T-helper 1 cell (primary cell): ENCODE measurements at regions not wholly inside any gene's neighbourhood (a gene's known extent, or its start where the extent isn't known, plus 50 kb on each side); places are given as distances from the start of the nearest gene placed in this dataset.
"Not testable (repeated sequence)": the region's sequence is repeated elsewhere in the genome, so short reads cannot be mapped to it uniquely, and the experiment has no call there.

Source experiments
- DNase-seq, 5 donors: peaks; one replicate each; pipeline ENCODE4 v3.0.0-alpha.2; 2012 to 2020

DNA sequence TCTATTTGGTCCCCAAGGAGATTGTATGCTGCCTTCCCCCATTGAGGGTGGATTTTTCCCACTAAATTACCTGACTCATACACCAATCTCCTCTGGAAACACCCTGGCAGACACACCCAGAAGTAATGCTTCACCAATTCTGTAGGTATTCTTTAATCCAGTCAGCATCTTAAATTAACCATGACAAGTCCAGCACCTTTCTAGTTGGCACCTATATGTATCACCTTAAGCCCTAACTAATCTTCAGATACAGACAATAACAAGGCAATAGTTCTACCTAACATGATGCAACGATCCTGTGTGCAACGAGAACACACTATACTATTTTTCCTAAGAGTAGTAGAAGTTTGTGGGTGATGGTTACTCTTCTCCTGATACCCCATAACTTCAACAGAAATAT is 473.3 kb upstream of the NPAP1 start:
- not testable (repeated sequence) for DNase-seq

DNA sequence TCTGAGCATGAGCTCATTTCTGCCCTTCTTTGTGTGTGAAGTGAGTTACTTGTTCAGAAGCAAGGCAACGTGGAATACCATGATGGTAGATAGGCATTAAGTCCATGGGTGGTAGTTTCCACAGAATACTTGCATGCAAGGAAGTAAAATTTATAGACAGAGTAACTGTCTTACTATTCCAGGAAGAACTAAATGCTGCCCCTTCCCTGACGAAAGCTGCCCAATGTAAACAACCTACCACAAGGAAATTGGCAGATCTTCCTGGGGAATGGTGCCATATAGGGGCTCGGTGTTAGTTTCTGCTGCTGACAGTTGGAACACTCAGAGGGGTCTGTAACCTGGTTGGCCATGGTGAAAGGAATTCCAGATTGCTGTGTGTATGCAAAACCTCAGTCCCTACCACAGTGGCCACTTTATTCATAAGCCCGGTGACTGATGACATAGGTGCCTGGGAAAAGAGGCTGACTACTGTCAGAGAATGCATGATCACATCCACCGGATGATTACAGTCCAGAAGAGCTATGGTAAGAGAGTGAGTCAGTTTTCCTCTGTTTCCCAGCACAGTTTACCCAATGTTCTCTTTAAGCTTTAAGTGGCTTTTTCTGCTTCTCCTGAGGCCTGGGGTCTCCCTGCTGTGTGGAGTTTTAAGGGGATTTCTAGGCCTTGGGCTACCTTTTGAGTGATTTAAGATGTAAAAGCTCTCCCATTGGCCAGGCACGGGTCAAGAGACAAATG is 463.7 kb upstream of the NPAP1 start:
- DNase-seq: not testable (repeated sequence)

DNA sequence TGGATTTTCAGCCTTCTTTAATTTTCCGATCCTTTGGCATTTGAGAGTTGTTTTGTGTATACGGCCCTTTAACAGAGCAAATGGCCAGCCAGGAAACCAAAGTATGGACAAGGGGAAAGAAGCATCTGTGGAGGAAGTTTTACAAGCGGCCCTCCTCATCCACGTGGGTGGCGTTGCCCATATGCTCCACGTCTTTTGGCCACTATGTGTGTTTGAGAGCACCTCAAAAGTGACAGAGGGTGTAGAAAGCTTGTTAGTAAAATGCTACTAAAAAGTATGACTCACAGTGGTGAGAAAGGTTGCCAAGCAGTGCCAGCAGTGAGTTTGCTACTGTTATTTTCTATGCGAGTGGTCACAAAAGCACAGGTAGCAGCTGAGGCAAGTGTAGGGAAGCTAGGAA is 451.8 kb upstream of the NPAP1 start:
- DNase-seq: no peak

DNA sequence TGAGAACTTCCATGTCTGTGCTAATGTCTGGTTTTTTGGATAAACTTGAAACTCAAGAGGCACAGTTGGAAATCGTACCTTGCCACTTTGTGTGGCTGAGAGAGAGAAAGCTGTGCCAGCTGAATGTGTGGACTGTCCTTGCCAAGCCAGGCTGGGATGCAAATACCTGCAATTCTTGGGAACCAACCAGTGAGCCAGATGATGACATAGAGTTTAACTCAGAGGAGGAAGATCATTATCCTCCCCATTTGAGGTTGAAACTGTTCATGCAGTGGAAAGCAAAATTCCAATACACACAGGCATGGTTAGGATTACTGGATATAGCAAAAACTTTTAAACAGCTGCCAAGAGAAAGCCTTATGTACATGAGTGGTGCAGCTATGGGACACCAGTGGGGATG is 451.4 kb upstream of the NPAP1 start:
- DNase-seq: no peak

DNA sequence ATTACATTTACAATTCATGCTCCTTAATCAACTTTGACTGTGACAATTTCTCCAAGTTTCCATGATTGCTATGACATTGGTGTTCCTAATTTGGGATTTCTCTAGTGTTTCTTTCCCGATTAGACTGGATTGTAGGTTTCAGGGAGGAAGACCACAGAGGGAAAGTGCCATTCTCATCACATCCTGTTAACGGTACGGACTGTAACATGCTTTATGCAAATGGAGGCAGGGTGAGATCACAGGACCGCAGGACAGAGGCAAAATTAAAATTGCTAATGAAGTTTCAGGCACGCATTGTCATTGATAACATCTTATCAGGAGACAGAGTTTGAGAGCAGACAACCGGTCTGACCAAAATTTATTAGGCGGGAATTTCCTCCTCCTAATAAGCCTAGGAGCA is 446.7 kb upstream of the NPAP1 start:
- not testable (repeated sequence) for DNase-seq

DNA sequence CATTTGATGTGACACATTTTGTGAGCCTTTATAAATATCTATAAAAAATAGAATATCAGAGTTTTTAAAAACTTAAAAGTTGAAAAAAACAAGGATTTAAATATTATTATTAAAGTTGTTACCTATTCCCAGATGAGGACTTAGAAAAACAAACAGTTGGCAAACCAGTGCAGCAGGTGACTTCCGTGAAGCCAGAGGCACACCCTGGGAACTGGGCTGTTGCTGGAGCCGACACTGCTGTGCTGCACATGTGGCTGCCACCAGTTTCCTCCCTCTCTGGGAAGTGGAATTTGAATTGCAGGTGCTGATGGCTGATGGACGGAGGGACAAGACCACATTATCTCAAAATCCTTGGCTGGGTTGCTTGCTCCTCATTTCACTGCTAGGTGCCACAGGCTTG is 442.4 kb upstream of the NPAP1 start:
- not testable (repeated sequence) for DNase-seq

DNA sequence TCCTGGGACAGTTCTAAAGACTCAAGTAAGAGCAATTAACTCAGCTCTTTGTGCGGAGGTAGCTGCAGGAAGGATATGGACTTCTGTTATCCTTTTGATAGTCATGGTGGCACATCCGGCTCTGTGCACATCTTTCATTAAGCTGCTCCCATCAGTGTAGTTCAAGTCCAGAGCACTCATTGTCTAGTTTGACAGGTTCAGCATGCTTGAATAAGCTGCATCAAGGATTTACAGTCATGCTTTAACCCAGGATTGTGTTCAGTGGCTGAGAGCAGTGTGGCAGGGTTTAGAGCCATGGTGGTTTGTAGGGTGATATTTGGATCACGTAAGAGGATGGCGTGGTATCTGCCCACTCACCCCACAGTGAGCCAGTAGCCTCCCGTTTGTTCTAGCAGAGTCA is 435.0 kb upstream of the NPAP1 start:
- not testable (repeated sequence) for DNase-seq

DNA sequence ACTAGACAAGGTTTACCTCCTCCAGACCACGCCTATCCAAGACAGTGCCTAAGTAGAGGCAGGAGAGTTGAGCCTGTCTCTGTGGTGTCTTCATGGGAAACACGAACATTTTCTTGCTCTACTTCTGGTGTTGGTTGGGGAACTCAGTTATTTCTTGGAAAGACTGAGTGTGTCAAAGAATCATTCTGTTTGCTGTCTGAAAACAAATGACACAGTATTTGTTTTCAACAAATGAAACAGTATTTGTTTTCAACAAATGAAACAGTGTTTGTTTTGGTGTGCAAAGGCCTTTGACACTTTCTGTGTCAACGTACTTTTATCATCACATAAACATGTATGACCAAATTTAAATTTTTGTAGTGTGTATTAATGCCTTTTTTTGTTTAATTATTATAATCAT is 416.5 kb upstream of the NPAP1 start:
- DNase-seq: not testable (repeated sequence)

DNA sequence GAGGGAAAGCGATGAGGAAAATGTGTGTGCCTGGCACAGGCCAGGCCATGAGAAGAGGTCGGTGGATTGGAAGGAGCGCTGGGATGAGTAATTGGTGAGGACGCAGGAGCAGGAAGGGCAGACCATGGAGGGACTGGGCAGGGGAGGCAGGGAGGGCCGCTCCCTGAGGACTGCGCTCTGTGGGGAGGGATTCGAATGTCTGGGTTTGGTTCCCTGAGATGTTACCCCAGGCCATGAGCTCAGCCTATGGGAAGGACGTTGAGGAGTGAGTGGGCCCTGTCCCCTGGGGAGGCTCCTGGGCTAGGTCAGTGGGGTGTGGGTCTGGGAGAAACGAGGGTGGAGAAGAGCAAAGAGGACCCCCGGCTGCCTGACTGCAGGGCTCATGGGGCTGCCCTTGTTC is 415.2 kb upstream of the NPAP1 start:
- DNase-seq: not testable (repeated sequence)

DNA sequence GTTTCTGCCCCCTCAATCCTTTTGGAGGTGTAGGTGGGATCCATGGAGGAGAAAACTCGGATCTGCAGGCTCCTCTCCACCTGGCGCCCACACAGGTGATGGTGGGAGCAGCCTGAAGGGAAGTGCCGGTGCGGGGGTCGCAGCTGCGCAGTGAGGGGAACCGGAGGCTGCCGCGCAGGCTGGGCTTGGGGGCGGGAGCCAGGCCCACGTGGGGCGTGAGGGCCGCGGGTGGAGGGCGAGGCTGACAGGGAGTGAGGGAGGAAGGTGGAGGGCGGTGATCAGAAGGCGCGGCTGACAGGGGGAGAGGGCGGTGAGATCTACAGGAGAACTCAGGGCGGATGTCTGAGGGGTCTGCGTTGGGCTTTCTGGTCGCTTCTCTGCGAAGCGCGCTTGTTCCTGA is 414.7 kb upstream of the NPAP1 start:
- not testable (repeated sequence) for DNase-seq

DNA sequence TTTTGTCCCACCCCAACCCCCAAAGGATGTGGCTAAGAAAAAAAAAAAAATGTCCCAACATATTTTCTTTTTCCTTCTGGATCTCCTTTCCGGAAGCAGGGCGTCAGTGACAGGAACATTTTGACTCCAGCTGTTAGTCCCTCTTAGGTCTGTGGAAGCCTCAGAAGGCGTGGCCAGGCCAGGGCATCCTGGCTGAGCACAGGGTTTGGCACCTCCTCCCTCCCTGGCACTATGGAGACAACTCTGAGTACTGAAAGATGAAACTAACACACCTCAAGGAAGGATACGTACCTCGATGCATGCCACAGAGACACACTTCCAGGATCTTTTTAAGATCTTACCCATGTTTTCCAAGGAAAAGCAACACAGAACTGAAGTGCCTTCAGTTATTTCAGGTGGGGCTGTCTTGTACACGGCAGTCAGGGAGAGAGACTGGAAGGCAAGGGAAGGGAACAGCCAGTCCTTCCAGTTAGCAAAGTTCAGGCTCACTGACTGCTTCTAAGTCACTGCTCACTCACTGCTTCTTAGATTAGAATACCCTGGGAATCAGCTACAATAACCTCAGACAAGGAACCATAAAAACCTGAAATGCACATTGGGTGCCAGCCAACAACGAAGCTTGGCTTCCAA is 406.9 kb upstream of the NPAP1 start:
- DNase-seq: not testable (repeated sequence)

DNA sequence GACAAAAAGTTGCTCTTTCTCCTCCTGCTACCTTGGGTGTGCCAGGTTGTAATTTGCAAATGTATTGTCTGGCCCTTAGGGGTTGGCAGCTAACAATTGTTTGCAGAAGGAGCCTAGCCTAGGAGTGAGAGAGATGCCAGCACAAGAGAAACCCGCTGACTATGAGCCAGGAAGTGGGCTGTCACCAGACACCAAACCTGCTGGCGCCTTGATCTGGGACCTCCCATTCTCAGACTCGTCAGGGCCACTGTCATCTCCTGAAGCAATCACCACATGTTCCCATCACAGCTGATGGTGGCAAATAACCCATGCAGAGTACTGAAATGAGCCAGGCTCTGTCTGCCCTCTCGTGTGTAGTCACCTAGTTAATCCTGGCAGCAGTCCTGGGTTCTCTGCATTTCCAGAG is 406.4 kb upstream of the NPAP1 start:
- no peak for DNase-seq

DNA sequence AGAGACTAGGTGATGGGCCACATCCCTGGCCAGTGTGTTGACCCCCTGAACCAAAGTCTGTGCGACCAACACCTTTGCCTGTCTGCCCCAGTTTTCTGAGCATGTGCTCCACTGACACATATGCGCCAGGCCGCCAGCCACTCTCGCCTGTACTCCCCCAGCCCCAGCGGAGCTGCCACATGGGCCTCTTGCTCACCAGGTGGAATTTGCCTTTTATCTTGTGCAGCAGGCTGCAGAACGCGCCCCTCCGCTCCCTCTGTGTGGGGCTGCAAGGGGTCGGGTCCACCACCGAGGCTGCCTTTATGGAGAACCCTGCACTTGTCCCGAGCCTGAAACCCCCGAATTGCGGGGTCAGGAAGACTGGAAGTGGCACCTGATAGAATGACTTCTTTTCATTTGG is 405.7 kb upstream of the NPAP1 start:
- DNase-seq: no peak

DNA sequence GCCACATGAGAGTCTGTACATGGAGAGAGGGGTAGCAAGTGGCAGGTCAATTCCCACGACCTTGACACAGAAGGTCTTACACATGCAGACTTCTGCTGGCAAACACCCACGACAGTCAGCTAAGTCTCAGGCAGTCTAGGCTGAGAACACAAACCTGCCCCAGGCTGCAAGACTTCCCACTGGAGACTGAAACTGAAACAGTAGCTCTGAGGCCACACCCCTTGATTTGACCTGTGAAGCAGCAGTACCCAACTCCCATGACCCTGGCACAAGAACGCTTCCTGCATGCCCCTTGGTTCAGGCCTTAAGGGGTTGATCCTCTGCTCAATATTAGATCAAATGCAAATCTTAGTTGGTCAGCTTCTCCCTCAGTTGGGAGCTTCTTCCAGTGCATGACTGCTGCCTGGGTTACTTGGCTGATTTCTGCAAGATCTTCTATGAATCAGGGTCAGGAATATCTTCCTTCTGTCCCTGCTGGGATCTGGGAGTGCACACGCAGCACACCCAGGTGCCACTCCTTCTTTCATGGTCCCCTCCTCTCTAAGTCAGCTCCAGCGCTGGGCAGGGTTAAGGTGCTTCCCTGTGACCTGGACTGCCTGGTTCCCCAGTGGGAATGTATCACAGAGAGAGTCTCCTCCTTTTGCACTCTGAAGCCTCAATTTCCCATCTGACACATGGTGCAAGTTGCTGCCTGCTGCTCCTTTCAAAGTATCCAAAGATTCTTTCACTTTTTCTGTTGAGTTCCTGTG is 403.9 kb upstream of the NPAP1 start:
- not testable (repeated sequence) for DNase-seq

DNA sequence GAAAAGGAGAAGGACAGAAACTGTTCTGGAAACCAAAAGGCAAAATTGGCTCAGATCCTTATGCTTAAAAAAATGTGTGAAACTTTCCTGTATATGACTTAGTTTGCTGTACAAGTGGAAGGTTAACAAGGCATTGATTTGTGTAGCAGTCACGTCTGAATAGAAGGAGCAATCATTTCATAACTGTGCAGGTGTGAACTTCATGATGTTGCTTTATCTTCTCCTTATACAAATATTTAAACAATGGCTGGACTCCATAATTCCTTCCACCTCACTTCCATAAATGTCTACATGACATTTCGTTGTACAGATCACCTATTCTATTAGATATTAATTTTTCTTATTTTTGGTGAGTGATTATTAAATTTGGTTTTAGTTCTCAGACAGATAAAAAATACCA is 382.7 kb upstream of the NPAP1 start:
- DNase-seq: no peak

DNA sequence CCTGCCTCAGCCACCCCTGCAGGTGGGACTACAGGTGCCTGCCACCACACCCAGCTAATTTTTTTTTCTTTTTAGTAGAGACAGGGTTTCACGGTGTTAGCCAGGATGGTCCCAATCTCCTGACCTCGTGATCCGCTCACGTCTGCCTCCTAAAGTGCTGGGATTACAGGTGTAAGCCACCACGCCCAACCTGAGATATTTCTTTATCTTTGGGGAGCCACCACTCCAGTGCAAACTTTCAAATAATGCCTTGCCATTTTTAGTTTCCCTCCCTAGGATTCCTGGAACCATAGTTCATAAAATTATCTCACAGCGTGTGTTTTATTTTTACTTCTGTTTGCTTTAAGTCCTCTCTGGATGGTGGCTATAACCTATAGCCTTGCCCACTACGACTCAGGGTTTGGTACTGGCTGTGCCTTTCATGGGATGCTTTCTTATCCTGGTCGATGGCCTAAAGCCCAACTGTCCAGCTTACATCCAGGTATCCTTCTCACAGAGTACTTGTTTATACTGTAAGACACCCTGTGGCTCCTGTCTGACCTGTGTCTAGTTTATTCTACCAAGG is 374.7 kb upstream of the NPAP1 start:
- DNase-seq: not testable (repeated sequence)

DNA sequence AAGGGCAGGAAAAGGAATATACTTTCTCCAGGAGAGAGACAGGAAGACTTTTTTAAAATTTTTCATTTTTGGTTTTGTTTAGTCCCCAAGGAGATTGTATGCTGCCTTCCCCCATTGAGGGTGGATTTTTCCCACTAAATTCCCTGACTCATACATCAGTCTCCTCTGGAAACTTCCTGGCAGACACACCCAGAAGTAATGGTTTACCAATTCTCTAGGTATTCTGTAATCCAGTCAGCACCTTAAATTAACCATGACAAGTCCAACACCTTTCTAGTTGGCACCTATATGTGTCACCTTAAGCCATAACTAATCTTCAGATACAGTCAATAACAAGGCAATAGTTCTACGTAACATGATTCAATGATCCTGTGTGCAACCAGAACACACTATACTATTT is 373.6 kb upstream of the NPAP1 start:
- DNase-seq: not testable (repeated sequence)

DNA sequence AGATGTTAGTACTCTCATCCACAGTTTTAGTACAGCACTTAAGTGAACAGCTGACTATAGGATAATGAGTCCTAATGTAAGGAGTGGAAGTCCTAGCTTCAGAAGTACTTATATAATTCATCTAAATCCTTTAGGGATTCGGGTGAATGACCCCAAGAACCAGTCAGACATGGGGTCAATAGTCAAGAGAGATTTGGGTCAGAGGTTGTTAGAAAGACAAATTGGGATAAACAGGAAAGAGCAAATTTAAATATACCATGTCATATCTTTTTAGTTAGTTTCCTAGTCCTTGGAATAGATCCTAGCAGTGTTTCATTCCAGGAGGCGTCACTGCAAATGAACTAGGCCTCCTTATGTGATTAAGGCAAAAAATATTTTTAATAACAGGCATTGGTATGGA is 370.8 kb upstream of the NPAP1 start:
- DNase-seq: not testable (repeated sequence)

DNA sequence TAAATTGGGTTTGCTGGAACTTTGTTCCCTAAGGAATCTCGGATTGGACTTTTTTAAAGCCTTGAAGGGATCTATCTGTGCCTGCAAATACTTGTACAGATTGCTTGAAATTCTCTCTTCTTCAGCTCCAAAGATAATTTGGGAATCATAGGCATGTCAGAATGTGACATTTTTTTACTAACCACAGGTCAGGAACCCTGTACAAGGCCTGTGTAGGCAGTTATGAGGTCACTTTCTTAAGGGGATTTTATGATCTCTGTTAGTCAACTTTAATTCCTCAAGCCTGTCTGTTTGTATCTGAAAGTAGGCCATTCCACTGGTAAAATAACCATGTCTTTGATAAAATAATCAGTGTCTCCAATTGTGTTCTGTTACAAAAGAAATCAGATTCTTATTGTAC is 369.9 kb upstream of the NPAP1 start:
- DNase-seq: not testable (repeated sequence)

DNA sequence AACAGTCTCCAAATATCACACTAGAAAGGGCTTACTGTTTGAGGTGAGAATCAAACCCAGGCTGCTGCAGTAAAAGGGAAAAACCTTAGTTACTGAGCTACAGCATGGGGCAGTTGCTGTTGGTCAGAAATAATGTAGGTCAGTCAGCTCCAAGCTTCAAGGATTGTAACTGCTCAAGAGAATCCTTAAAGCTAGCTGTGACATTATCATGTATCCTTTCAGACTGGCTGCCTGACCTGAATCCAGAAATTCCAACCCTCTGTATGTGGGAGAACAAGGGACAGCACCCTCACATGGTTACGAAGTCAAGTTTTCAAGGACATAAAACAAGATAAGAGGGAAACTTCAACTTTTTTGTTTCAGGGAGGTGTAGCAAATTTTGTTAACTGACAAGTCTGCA is 365.9 kb upstream of the NPAP1 start:
- DNase-seq: not testable (repeated sequence)

DNA sequence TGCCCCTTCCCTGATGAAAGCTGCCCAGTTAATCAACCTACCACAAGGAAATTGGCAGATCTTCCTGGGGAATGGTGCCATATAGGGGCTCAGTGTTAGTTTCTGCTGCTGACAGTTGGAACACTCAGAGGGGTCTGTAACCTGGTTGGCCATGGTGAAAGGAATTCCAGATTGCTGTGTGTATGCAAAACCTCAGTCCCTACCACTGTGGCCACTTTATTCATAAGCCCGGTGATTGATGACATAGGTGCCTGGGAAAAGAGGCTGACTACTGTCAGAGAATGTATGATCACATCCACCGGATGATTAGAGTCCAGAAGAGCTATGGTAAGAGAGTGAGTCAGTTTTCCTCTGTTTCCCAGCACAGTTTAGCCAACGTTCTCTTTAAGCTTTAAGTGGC is 363.9 kb upstream of the NPAP1 start:
- not testable (repeated sequence) for DNase-seq

DNA sequence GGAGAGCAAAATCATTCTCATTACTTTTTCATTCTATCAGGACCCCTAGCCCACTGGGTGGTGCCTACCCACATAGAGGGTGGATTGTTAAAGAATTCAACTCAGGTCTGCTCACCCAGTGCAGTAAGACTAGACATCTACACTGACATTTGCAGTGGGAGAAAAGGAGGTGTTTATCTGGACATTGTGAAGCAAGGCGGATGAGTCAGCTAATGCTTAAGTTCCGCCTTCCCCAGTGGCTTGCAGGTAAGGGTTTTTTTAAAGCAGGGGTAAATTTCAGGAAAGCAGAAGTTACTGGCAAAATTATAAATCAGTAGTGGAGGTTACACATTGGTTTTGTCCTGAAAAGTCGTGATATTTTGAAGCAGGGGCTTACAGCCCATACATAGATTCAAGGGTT is 359.2 kb upstream of the NPAP1 start:
- not testable (repeated sequence) for DNase-seq

DNA sequence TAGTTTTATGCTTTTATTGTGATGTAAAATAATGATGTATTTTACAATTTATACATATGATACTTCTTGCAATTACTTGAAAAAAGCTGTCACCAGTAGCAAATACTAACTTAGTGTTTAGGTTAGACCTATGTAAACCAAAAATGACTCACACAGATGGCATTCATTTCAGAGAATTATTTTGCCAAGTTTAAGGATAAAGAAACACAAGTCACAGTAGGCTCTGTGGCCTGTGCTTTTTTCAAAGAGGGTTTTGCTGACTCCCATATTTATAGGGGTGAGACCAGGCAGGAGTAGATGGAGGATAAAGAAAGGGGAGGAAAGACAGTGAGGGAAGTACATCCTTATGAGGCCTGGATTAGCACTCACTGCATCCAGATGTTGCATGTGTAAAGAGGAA is 356.6 kb upstream of the NPAP1 start:
- no peak for DNase-seq

DNA sequence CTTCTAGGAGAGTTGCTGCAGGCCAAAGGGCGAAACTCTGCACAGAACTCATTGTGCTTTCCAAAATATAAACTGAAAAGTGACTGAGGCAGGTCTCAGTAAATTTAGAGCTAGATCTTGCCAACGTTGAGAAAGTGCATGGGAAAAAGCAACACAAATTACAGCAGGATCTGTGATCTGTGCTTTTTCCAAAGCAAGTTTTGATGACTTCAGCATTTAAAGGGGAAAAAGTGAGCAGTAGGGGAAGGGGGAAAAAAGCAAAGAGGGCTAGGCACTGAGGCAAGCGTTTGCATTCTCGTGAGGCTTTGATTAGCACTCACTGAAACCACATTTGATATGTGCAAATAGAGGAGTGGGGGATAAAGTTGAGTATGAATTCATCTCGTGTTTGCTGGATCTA is 351.5 kb upstream of the NPAP1 start:
- not testable (repeated sequence) for DNase-seq
